ENCODE measurements at regions not wholly inside any gene's neighbourhood (a gene's known extent, or its start where the extent isn't known, plus 50 kb on each side); places are given as distances from the start of the nearest gene placed in this dataset.
A peak's percentile ranks its signal among the peaks of the same experiment; 100 is the strongest.

- intact Hi-C loops (cut with DNase I): loop anchor here (5.0 kb wide), 2 partner anchors 66 to 436 kb away; no protein-coding TSS in a partner anchor
- no peak for DNase-seq (ENCODE audit: low spot score in 2 of 2)
- TF ChIP-seq CTCF (IDR thresholded peaks at IDR 0.05): no peak
- Histone ChIP-seq H3K4me1 (peaks cover 0 to 20% of the 10 kb centered on the region in 2 donors), H3K4me3 (no peak overlapping the region), H3K36me3 (no peaks in the 10 kb centered on the region), H3K27ac (peak overlapping the region; percentile 86 to 90), H3K9me3 (no peaks in the 10 kb centered on the region), H3K27me3 (no peaks in the 10 kb centered on the region)
Measured at GRCh38 chr20:6703047-6703446, 64.4 kb upstream of the BMP2 start.

- Histone ChIP-seq H3K36me3 (no peaks in the 10 kb centered on the region), H3K4me3 (no peak overlapping the region), H3K27ac (peak overlapping the region in 1 of 2 donors; percentile 51), H3K9me3 (no peaks in the 10 kb centered on the region), H3K27me3 (no peaks in the 10 kb centered on the region), H3K4me1 (peaks cover 0 to 20% of the 10 kb centered on the region in 2 donors)
- no peak for TF ChIP-seq CTCF (IDR thresholded peaks at IDR 0.05)
- intact Hi-C loops (cut with DNase I): loop anchor here (5.0 kb wide), 2 partner anchors 65 to 435 kb away; no protein-coding TSS in a partner anchor
- DNase-seq (ENCODE audit: low spot score in 2 of 2): no peak
Measured at GRCh38 chr20:6702144-6702543, 65.3 kb upstream of the BMP2 start.

GRCh38 chr20:6700563-6701329 is 66.7 kb upstream of the BMP2 start:
- intact Hi-C loops (cut with DNase I): loop anchor here (5.0 kb wide), 2 partner anchors 63 to 433 kb away; no protein-coding TSS in a partner anchor
- Histone ChIP-seq H3K4me3 (no peak overlapping the region), H3K27me3 (no peaks in the 10 kb centered on the region), H3K27ac (no peak overlapping the region), H3K9me3 (no peaks in the 10 kb centered on the region), H3K4me1 (peaks cover 0 to 20% of the 10 kb centered on the region in 2 donors), H3K36me3 (no peaks in the 10 kb centered on the region)
- DNase-seq (ENCODE audit: low spot score in 2 of 2): peak in 1 of 2 donors; percentile 77
- TF ChIP-seq CTCF (IDR thresholded peaks at IDR 0.05): no peak

- no peak for DNase-seq (ENCODE audit: low spot score in 2 of 2)
- no peaks in the 10 kb centered on the region for H3K27me3 ChIP-seq
- no peaks in the 10 kb centered on the region for H3K36me3 ChIP-seq
- H3K9me3 ChIP-seq: no peaks in the 10 kb centered on the region
- TF ChIP-seq CTCF (IDR thresholded peaks at IDR 0.05): no peak
- intact Hi-C loops (cut with DNase I): loop anchor here (5.0 kb wide), 2 partner anchors 63 to 433 kb away; no protein-coding TSS in a partner anchor
- H3K27ac ChIP-seq: no peak overlapping the region
- no peak overlapping the region for H3K4me3 ChIP-seq
- H3K4me1 ChIP-seq: peaks cover 0 to 17% of the 10 kb centered on the region in 2 donors
Measured at GRCh38 chr20:6699921-6700562, 67.4 kb upstream of the BMP2 start.

GRCh38 chr20:6698723-6699122 is 68.8 kb upstream of the BMP2 start:
- Histone ChIP-seq H3K4me1 (peaks cover 0 to 8% of the 10 kb centered on the region in 2 donors), H3K27me3 (no peaks in the 10 kb centered on the region), H3K9me3 (no peaks in the 10 kb centered on the region), H3K27ac (no peak overlapping the region), H3K4me3 (no peak overlapping the region), H3K36me3 (no peaks in the 10 kb centered on the region)
- intact Hi-C loops (cut with DNase I): no loop called here
- no peak for TF ChIP-seq CTCF (IDR thresholded peaks at IDR 0.05)
- DNase-seq (ENCODE audit: low spot score in 2 of 2): no peak
